Stimulated activated CD4-positive, alpha-beta T cell treated with anti-CD3 and anti-CD28 coated beads, TNF-alpha, amount 100 ng/mL, for 24 hours (primary cell): ENCODE measurements at regions not wholly inside any gene's neighbourhood (a gene's known extent, or its start where the extent isn't known, plus 50 kb on each side); places are given as distances from the start of the nearest gene placed in this dataset.

ENCODE experiments used
- DNase-seq, 3 experiments: peaks; one replicate each; pipeline ENCODE4 v3.0.0-alpha.2; 2020; ENCODE audit warnings: low read depth in 3 of 3

GRCh38 chr11:11135820-11136476 is 217.1 kb downstream of the CSNK2A3 start:
- no peak for DNase-seq

GRCh38 chr11:11129118-11129517 is 223.9 kb downstream of the CSNK2A3 start:
- DNase-seq: no peak

- DNase-seq: no peak
Measured at GRCh38 chr11:11125618-11126017, 227.4 kb downstream of the CSNK2A3 start.

GRCh38 chr11:11122749-11123148 is 230.3 kb downstream of the CSNK2A3 start:
- DNase-seq: no peak

- no peak for DNase-seq
Measured at GRCh38 chr11:11119917-11120316, 233.1 kb downstream of the CSNK2A3 start.

GRCh38 chr11:11117730-11118129 is 235.3 kb downstream of the CSNK2A3 start:
- no peak for DNase-seq

GRCh38 chr11:11115475-11115874 is 237.6 kb downstream of the CSNK2A3 start:
- DNase-seq: no peak

GRCh38 chr11:11113626-11114025 is 239.4 kb downstream of the CSNK2A3 start:
- DNase-seq: no peak

GRCh38 chr11:11108026-11108425 is 245.0 kb downstream of the CSNK2A3 start:
- DNase-seq: no peak

GRCh38 chr11:11107076-11107723 is 245.8 kb downstream of the CSNK2A3 start:
- DNase-seq: no peak

- DNase-seq: no peak
Measured at GRCh38 chr11:11105361-11105760, 247.5 kb upstream of the ZBED5 start.

GRCh38 chr11:11095831-11096723 is 238.2 kb upstream of the ZBED5 start:
- no peak for DNase-seq

- DNase-seq: no peak
Measured at GRCh38 chr11:11090495-11090894, 232.6 kb upstream of the ZBED5 start.

- DNase-seq: no peak
Measured at GRCh38 chr11:11089805-11090204, 232.0 kb upstream of the ZBED5 start.

GRCh38 chr11:11086979-11087378 is 229.1 kb upstream of the ZBED5 start:
- no peak for DNase-seq

GRCh38 chr11:11085580-11085979 is 227.7 kb upstream of the ZBED5 start:
- no peak for DNase-seq

- DNase-seq: no peak
Measured at GRCh38 chr11:11084337-11084736, 226.5 kb upstream of the ZBED5 start.

- DNase-seq: no peak
Measured at GRCh38 chr11:11083441-11083840, 225.6 kb upstream of the ZBED5 start.

- DNase-seq: no peak
Measured at GRCh38 chr11:11082646-11083045, 224.8 kb upstream of the ZBED5 start.

GRCh38 chr11:11081776-11082175 is 223.9 kb upstream of the ZBED5 start:
- DNase-seq: no peak

- no peak for DNase-seq
Measured at GRCh38 chr11:11081288-11081687, 223.4 kb upstream of the ZBED5 start.

- no peak for DNase-seq
Measured at GRCh38 chr11:11078344-11079086, 220.7 kb upstream of the ZBED5 start.
